ENCODE measurements at regions not wholly inside any gene's neighbourhood (a gene's known extent, or its start where the extent isn't known, plus 50 kb on each side); places are given as distances from the start of the nearest gene placed in this dataset.

DNA sequence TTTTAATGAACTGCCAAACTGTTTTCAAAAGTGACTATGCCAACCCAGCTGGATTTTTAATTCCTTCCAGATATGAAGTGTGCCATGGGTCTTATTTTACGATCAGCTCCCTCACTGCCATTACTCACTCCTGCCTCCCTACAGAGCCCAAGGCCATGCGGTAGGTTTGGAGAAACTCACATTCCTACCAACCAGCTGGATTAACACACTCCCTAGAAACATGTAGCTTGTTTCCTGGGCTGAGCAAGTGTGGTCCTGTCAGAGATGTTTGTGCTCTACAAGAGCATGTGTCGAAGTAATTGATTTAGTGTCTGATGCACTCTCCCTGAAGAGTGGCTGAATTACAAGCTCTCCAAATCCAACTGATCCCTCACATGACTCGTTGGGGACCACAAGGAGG, 82.5 kb downstream of the SPP2 start:
- TF ChIP-seq, protein P1, sequence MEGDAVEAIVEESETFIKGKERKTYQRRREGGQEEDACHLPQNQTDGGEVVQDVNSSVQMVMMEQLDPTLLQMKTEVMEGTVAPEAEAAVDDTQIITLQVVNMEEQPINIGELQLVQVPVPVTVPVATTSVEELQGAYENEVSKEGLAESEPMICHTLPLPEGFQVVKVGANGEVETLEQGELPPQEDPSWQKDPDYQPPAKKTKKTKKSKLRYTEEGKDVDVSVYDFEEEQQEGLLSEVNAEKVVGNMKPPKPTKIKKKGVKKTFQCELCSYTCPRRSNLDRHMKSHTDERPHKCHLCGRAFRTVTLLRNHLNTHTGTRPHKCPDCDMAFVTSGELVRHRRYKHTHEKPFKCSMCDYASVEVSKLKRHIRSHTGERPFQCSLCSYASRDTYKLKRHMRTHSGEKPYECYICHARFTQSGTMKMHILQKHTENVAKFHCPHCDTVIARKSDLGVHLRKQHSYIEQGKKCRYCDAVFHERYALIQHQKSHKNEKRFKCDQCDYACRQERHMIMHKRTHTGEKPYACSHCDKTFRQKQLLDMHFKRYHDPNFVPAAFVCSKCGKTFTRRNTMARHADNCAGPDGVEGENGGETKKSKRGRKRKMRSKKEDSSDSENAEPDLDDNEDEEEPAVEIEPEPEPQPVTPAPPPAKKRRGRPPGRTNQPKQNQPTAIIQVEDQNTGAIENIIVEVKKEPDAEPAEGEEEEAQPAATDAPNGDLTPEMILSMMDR (IDR thresholded peaks at IDR 0.05; ENCODE audit: low read length) = no peak
- no peak for TF ChIP-seq EZH2 (IDR thresholded peaks at IDR 0.05; ENCODE audit: borderline replicate concordance, low read length)
